ENCODE measurements at regions not wholly inside any gene's neighbourhood (a gene's known extent, or its start where the extent isn't known, plus 50 kb on each side); places are given as distances from the start of the nearest gene placed in this dataset.

DNA sequence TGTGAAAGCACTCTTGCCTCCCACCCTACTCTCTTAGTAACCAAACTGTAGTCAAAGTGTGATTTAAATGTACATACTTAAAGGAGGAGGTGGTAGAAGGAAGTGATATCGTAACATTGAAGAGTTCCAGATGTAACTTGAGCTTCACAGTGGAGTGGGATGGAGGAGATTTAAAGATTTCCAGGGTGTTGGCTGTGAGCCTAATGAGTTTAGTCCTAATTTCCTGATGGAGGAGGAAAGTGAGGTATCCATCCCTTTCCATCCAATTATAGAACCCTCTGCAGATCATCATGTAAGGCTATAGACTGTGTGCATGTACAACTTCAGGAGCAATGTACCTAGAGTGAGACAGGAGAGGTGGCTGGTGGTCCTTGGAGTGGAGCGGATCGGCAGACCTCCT, 1163.9 kb upstream of the SEMA6A start:
- TF ChIP-seq POLR2A (IDR thresholded peaks at IDR 0.05; ENCODE audit: low read depth, low read length) (no peak), SPI1 (IDR thresholded peaks at IDR 0.05; ENCODE audit: low read depth, low read length) (no peak), POLR2AphosphoS5 (IDR thresholded peaks at IDR 0.05; ENCODE audit: low read depth, low read length) (no peak)
